ENCODE measurements at regions not wholly inside any gene's neighbourhood (a gene's known extent, or its start where the extent isn't known, plus 50 kb on each side); places are given as distances from the start of the nearest gene placed in this dataset.

DNA sequence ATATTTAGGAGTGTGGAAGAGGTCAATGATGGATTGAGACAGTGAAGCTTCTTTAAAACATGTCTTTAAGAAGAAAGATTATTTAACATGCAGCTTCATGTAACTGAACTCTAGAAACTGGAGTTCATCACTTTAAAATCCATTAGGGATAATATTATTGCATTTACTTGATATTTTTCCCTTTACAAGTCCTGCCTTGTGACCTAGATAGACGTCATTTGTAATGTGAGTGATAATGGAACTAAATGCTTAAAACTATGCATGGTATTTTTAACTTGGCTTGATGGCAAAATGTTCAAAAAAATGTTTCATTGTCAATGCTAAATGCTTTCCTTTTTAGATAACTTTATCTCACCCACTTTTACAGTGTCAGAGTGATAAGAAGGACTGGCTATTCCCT lies 723.7 kb downstream of the RWDD3 start:
- no peaks in the 10 kb centered on the region for H3K36me3 ChIP-seq (ENCODE audit: control insufficient read depth in 2 of 2, extremely low read depth in 1 of 2, insufficient read depth in 2 of 2, low read length in 2 of 2)
- H3K9me1 ChIP-seq (replicated peaks; ENCODE audit: control insufficient read depth, extremely low read depth, insufficient read depth, low read length): no peaks in the 10 kb centered on the region
- no peak overlapping the region for H3K27ac ChIP-seq (ENCODE audit: insufficient read depth, low read depth, low read length)
- no peak for FAIRE-seq
- TF ChIP-seq GATA2 (IDR thresholded peaks at IDR 0.05; ENCODE audit: insufficient read depth, insufficient read length, low read depth, low read length): no peak
- TF ChIP-seq JUN (IDR thresholded peaks at IDR 0.05; ENCODE audit: borderline replicate concordance, insufficient read depth, insufficient read length, low read depth): no peak
- no peak for TF ChIP-seq POLR2A (IDR thresholded peaks at IDR 0.05; ENCODE audit: low read depth, low read length)
- no peak for TF ChIP-seq FOS (IDR thresholded peaks at IDR 0.05; ENCODE audit: borderline replicate concordance, insufficient read depth, low read length)
- no peak for TF ChIP-seq EZH2 (IDR thresholded peaks at IDR 0.05; ENCODE audit: borderline replicate concordance, low read depth, low read length, severe bottlenecking)
- TF ChIP-seq, protein P1, sequence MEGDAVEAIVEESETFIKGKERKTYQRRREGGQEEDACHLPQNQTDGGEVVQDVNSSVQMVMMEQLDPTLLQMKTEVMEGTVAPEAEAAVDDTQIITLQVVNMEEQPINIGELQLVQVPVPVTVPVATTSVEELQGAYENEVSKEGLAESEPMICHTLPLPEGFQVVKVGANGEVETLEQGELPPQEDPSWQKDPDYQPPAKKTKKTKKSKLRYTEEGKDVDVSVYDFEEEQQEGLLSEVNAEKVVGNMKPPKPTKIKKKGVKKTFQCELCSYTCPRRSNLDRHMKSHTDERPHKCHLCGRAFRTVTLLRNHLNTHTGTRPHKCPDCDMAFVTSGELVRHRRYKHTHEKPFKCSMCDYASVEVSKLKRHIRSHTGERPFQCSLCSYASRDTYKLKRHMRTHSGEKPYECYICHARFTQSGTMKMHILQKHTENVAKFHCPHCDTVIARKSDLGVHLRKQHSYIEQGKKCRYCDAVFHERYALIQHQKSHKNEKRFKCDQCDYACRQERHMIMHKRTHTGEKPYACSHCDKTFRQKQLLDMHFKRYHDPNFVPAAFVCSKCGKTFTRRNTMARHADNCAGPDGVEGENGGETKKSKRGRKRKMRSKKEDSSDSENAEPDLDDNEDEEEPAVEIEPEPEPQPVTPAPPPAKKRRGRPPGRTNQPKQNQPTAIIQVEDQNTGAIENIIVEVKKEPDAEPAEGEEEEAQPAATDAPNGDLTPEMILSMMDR (IDR thresholded peaks at IDR 0.05; ENCODE audit: extremely low read depth in 1 of 2, insufficient read depth in 1 of 2, low read depth in 1 of 2, low read length in 2 of 2): no peak
- TF ChIP-seq, protein P2, sequence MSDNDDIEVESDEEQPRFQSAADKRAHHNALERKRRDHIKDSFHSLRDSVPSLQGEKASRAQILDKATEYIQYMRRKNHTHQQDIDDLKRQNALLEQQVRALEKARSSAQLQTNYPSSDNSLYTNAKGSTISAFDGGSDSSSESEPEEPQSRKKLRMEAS (IDR thresholded peaks at IDR 0.05; ENCODE audit: insufficient read depth, insufficient read length): no peak
- TF ChIP-seq MYC (IDR thresholded peaks at IDR 0.05; ENCODE audit: low read depth, low read length): no peak
- TF ChIP-seq POLR2AphosphoS5 (IDR thresholded peaks at IDR 0.05; ENCODE audit: insufficient read depth, low read depth, low read length): no peak
- H4K20me1 ChIP-seq (replicated peaks; ENCODE audit: control insufficient read depth, extremely low read depth, insufficient read depth, low read length): no peaks in the 10 kb centered on the region
- no peak overlapping the region for H3K4me2 ChIP-seq (ENCODE audit: insufficient read depth, low read length)
- H3K9me3 ChIP-seq (replicated peaks; ENCODE audit: control insufficient read depth, insufficient read depth, low read length): no peaks in the 10 kb centered on the region
- CTCF ChIA-PET: interaction anchor here (0.6 to 1.2 kb wide), 2 partner anchors 12 to 495 kb away, joined by 3 read pairs; no protein-coding TSS in a partner anchor
- dilution Hi-C loops (cut with MboI; ENCODE audit: extremely low pct_ligation_motif_present, low sequenced_read_pairs) (no loop called here), intact Hi-C loops (cut with micrococcal nuclease) (loop anchor here (10.0 kb wide), 1 partner anchor 887 kb away; no protein-coding TSS in a partner anchor)
- BruUV-seq (replicated peaks): no TSS peak
- peaks cover 2 to 3% of the 10 kb centered on the region in 2 experiments for H3K27me3 ChIP-seq (ENCODE audit: control insufficient read depth in 2 of 2, insufficient read depth in 2 of 2, low read length in 2 of 2)
- H3K4me1 ChIP-seq (ENCODE audit: control insufficient read depth, extremely low read depth, insufficient read depth, low read length): no peaks in the 10 kb centered on the region
- no peak overlapping the region for H3K4me3 ChIP-seq (replicated peaks in 1 of 3; ENCODE audit: insufficient read depth in 1 of 3, low read depth in 1 of 3, low read length in 3 of 3)
- no peak overlapping the region for H2AFZ ChIP-seq (ENCODE audit: low read depth, low read length)
- no peak for DNase-seq (ENCODE audit: low read depth, low spot score)
- no peak overlapping the region for H3K9ac ChIP-seq (replicated peaks; ENCODE audit: extremely low read depth, insufficient read depth, low read length)
- no peaks in the 10 kb centered on the region for H3K79me2 ChIP-seq (ENCODE audit: control insufficient read depth, insufficient read depth, low read length)
- POLR2A ChIA-PET: no interaction called here

All from endothelial cell of umbilical vein (primary cell).